ENCODE measurements at regions not wholly inside any gene's neighbourhood (a gene's known extent, or its start where the extent isn't known, plus 50 kb on each side); places are given as distances from the start of the nearest gene placed in this dataset.

- no peak for TF ChIP-seq CTCF (conservative IDR thresholded peaks at IDR 0.05 in 1 of 2, IDR thresholded peaks at IDR 0.05 in 1 of 2; ENCODE audit: extremely low read depth in 1 of 2, insufficient read depth in 1 of 2, low read depth in 1 of 2, low read length in 2 of 2)
- no peak for TF ChIP-seq EZH2 (IDR thresholded peaks at IDR 0.05; ENCODE audit: borderline replicate concordance, low read length)
These were observed 84.3 kb upstream of the TAPT1 start for GRCh38 chr4:16310606-16311005.
